ENCODE measurements at regions not wholly inside any gene's neighbourhood (a gene's known extent, or its start where the extent isn't known, plus 50 kb on each side); places are given as distances from the start of the nearest gene placed in this dataset.

GRCh38 chr3:110526777-110527727, 544.6 kb upstream of the NECTIN3 start:
- H3K4me3 ChIP-seq (ENCODE audit: control insufficient read depth, low read depth, low read length) = no peak overlapping the region
- TF ChIP-seq CTCF (IDR thresholded peaks at IDR 0.05; ENCODE audit: control insufficient read depth, insufficient read depth, low read depth, low read length, missing control alignments) = no peak
- peak; percentile 80 for DNase-seq (ENCODE audit: low read depth)

- no peak for DNase-seq (ENCODE audit: low read depth)
These were observed 543.1 kb upstream of the NECTIN3 start for GRCh38 chr3:110528305-110529121.

GRCh38 chr3:110530902-110531301, 540.7 kb upstream of the NECTIN3 start:
- no peak for DNase-seq (ENCODE audit: low read depth)
- no peak overlapping the region for H3K4me3 ChIP-seq (ENCODE audit: control insufficient read depth, low read depth, low read length)
- TF ChIP-seq CTCF (IDR thresholded peaks at IDR 0.05; ENCODE audit: control insufficient read depth, insufficient read depth, low read depth, low read length, missing control alignments) = no peak

More at GRCh38 chr3:110528305-110529121, 543.1 kb upstream of the NECTIN3 start:
- H3K4me3 ChIP-seq (ENCODE audit: control insufficient read depth, low read depth, low read length) = no peak overlapping the region
- no peak for TF ChIP-seq CTCF (IDR thresholded peaks at IDR 0.05; ENCODE audit: control insufficient read depth, insufficient read depth, low read depth, low read length, missing control alignments)

- peak; percentile 40 for DNase-seq (ENCODE audit: low read depth)
- H3K4me3 ChIP-seq (ENCODE audit: control insufficient read depth, low read depth, low read length) = no peak overlapping the region
- TF ChIP-seq CTCF (IDR thresholded peaks at IDR 0.05; ENCODE audit: control insufficient read depth, insufficient read depth, low read depth, low read length, missing control alignments) = no peak
These were observed 538.5 kb upstream of the NECTIN3 start for GRCh38 chr3:110533089-110533488.

- DNase-seq (ENCODE audit: low read depth) = no peak
- TF ChIP-seq CTCF (IDR thresholded peaks at IDR 0.05; ENCODE audit: control insufficient read depth, insufficient read depth, low read depth, low read length, missing control alignments) = no peak
These were observed 529.0 kb upstream of the NECTIN3 start for GRCh38 chr3:110542552-110543150.

GRCh38 chr3:110544730-110545129, 526.9 kb upstream of the NECTIN3 start:
- DNase-seq (ENCODE audit: low read depth) = no peak
- no peak overlapping the region for H3K4me3 ChIP-seq (ENCODE audit: control insufficient read depth, low read depth, low read length)
- TF ChIP-seq CTCF (IDR thresholded peaks at IDR 0.05; ENCODE audit: control insufficient read depth, insufficient read depth, low read depth, low read length, missing control alignments) = no peak

More at GRCh38 chr3:110542552-110543150, 529.0 kb upstream of the NECTIN3 start:
- H3K4me3 ChIP-seq (ENCODE audit: control insufficient read depth, low read depth, low read length) = no peak overlapping the region
